Neuronal stem cell (in vitro differentiated cells): ENCODE measurements at regions not wholly inside any gene's neighbourhood (a gene's known extent, or its start where the extent isn't known, plus 50 kb on each side); places are given as distances from the start of the nearest gene placed in this dataset.
"Not testable (repeated sequence)": the region's sequence is repeated elsewhere in the genome, so short reads cannot be mapped to it uniquely, and the experiment has no call there.

Source experiments
- DNase-seq: peaks from one replicate; pipeline ENCODE4 v3.0.0-alpha.2; 2013; ENCODE audit warnings: low spot score
- H2AFZ ChIP-seq: one replicate; pipeline ENCODE4 v1.6.1; 2013; ENCODE audit warnings: mild to moderate bottlenecking, low read length, inconsistent platforms
- H2AK5ac ChIP-seq: 2 replicates; pipeline ENCODE4 v1.6.1; 2013; ENCODE audit warnings: low read depth, mild to moderate bottlenecking, inconsistent platforms, low read length, moderate library complexity, mixed read lengths
- H2BK120ac ChIP-seq: 2 replicates; pipeline ENCODE4 v1.6.1; 2013; ENCODE audit warnings: low read depth, mild to moderate bottlenecking, inconsistent platforms, low read length, moderate library complexity, mixed read lengths
- H2BK12ac ChIP-seq: one replicate; pipeline ENCODE4 v1.6.1; 2013; ENCODE audit warnings: low read length, inconsistent platforms
- H2BK15ac ChIP-seq: 2 replicates; pipeline ENCODE4 v1.6.1; 2013; ENCODE audit warnings: mild to moderate bottlenecking, low read length, inconsistent platforms, mixed read lengths
- H2BK5ac ChIP-seq: one replicate; pipeline ENCODE4 v1.6.1; 2013; ENCODE audit warnings: inconsistent platforms, mild to moderate bottlenecking, low read length, moderate library complexity
- H3K14ac ChIP-seq: one replicate; pipeline ENCODE4 v1.6.1; 2013; ENCODE audit warnings: low read length, inconsistent platforms
- H3K18ac ChIP-seq: 2 replicates; pipeline ENCODE4 v1.6.1; 2013; ENCODE audit warnings: low read length, inconsistent platforms
- H3K23ac ChIP-seq: 2 replicates; pipeline ENCODE4 v1.6.1; 2013; ENCODE audit warnings: low read depth, mild to moderate bottlenecking, mixed read lengths, low read length, inconsistent platforms; ENCODE audit not compliant: poor library complexity
- H3K27ac ChIP-seq: replicated peaks from 3 replicates; pipeline ENCODE4 v1.5.1; 2013; ENCODE audit warnings: low read length, inconsistent platforms
- H3K27me3 ChIP-seq, 3 experiments: 2 replicates each; pipeline ENCODE4 v1.6.1; 2013; ENCODE audit warnings: low read length in 3 of 3, mild to moderate bottlenecking in 2 of 3, inconsistent platforms in 1 of 3, low read depth in 1 of 3, mixed read lengths in 1 of 3, moderate library complexity in 1 of 3; ENCODE audit not compliant: control insufficient read depth in 3 of 3, insufficient read depth in 3 of 3
- H3K36me3 ChIP-seq, 2 donors: replicated peaks in 1 of 2; 2 replicates each; pipeline ENCODE4 v1.6.1; 2013; ENCODE audit warnings: low read length in 2 of 2; ENCODE audit not compliant: control insufficient read depth in 2 of 2, insufficient read depth in 2 of 2
- H3K4ac ChIP-seq: 2 replicates; pipeline ENCODE4 v1.6.1; 2013; ENCODE audit warnings: inconsistent platforms, mild to moderate bottlenecking, low read length, moderate library complexity
- H3K4me1 ChIP-seq, 2 donors: 1 replicate in 1 of 2; 2 replicates in 1 of 2; pipeline ENCODE4 v1.6.1; 2013; ENCODE audit warnings: low read length in 2 of 2, low read depth in 1 of 2; ENCODE audit not compliant: control insufficient read depth in 2 of 2, insufficient read depth in 1 of 2
- H3K4me2 ChIP-seq: one replicate; pipeline ENCODE4 v1.6.1; 2013; ENCODE audit warnings: mild to moderate bottlenecking, low read length, inconsistent platforms; ENCODE audit not compliant: insufficient read depth, poor library complexity, severe bottlenecking
- H3K4me3 ChIP-seq, 2 donors: 2 replicates each; pipeline ENCODE4 v1.5.1; 2013; ENCODE audit warnings: low read length in 2 of 2, mild to moderate bottlenecking in 2 of 2, inconsistent platforms in 1 of 2, moderate library complexity in 1 of 2
- H3K79me1 ChIP-seq: one replicate; pipeline ENCODE4 v1.6.1; 2013; ENCODE audit warnings: low read depth, mild to moderate bottlenecking, inconsistent platforms, low read length, moderate library complexity
- H3K9ac ChIP-seq: one replicate; pipeline ENCODE4 v1.6.1; 2013; ENCODE audit warnings: mild to moderate bottlenecking, low read depth, low read length, inconsistent platforms; ENCODE audit not compliant: poor library complexity
- H3K9me3 ChIP-seq, 2 donors: replicated peaks in 1 of 2; 2 replicates each; pipeline versions ENCODE3 to v1.6.1; 2013; ENCODE audit warnings: low read length in 2 of 2, mild to moderate bottlenecking in 2 of 2, inconsistent platforms in 1 of 2, low read depth in 1 of 2, mixed read lengths in 1 of 2, moderate library complexity in 1 of 2; ENCODE audit not compliant: control insufficient read depth in 2 of 2, insufficient read depth in 1 of 2
- H4K8ac ChIP-seq: one replicate; pipeline ENCODE4 v1.6.1; 2013; ENCODE audit warnings: low read depth, mild to moderate bottlenecking, inconsistent platforms, low read length, moderate library complexity
- H4K91ac ChIP-seq: one replicate; pipeline ENCODE4 v1.6.1; 2013; ENCODE audit warnings: low read length, low read depth, mild to moderate bottlenecking, inconsistent platforms; ENCODE audit not compliant: poor library complexity
- WGBS, 2 donors: extraction: QIAGEN DNeasy Blood & Tissue Kit; methylation state at CpG; one replicate each; pipeline ENCODE4 v1.1.7; 2013; ENCODE audit warnings: missing lambda C conversion rate in 2 of 2, mixed read lengths in 1 of 2; ENCODE audit not compliant: insufficient read length in 2 of 2, insufficient replicate concordance in 1 of 2; ENCODE audit errors: extremely low coverage in 2 of 2; 5-methylcytosine and 5-hydroxymethylcytosine counted together

- no peak for DNase-seq
- H3K4me2 ChIP-seq = no peak overlapping the region
- H3K4ac ChIP-seq = no peak overlapping the region
- no peak overlapping the region for H2AK5ac ChIP-seq
- no peaks in the 10 kb centered on the region for H3K4me1 ChIP-seq
- H3K14ac ChIP-seq = no peak overlapping the region
- H3K23ac ChIP-seq = no peak overlapping the region
- H3K9me3 ChIP-seq = no peaks in the 10 kb centered on the region
- H3K79me1 ChIP-seq = no peaks in the 10 kb centered on the region
- H3K27me3 ChIP-seq = no peaks in the 10 kb centered on the region
- no peak overlapping the region for H4K8ac ChIP-seq
- H3K36me3 ChIP-seq = no peaks in the 10 kb centered on the region
- no CpG with 5 or more reads among the region's 4 CpGs for WGBS, 2 donors
- no peak overlapping the region for H2AFZ ChIP-seq
- H3K27ac ChIP-seq = no peak overlapping the region
- H2BK12ac ChIP-seq = no peak overlapping the region
- H2BK15ac ChIP-seq = no peak overlapping the region
- no peak overlapping the region for H3K4me3 ChIP-seq
- H2BK120ac ChIP-seq = no peak overlapping the region
- H2BK5ac ChIP-seq = no peak overlapping the region
- H4K91ac ChIP-seq = no peak overlapping the region
- no peak overlapping the region for H3K18ac ChIP-seq
- no peak overlapping the region for H3K9ac ChIP-seq
Measured at GRCh38 chr1:221962385-221962784, 220.5 kb upstream of the DUSP10 start.

- H4K91ac ChIP-seq = no peak overlapping the region
- H2BK15ac ChIP-seq = no peak overlapping the region
- H3K4me2 ChIP-seq = no peak overlapping the region
- no peak overlapping the region for H4K8ac ChIP-seq
- no peak overlapping the region for H2BK120ac ChIP-seq
- no peaks in the 10 kb centered on the region for H3K9me3 ChIP-seq
- H3K14ac ChIP-seq = no peak overlapping the region
- H3K36me3 ChIP-seq = no peaks in the 10 kb centered on the region
- H2AK5ac ChIP-seq = no peak overlapping the region
- H2AFZ ChIP-seq = no peak overlapping the region
- no peak overlapping the region for H3K4me3 ChIP-seq
- H3K4me1 ChIP-seq = no peaks in the 10 kb centered on the region
- H2BK12ac ChIP-seq = no peak overlapping the region
- no peak overlapping the region for H3K23ac ChIP-seq
- H2BK5ac ChIP-seq = no peak overlapping the region
- H3K18ac ChIP-seq = no peak overlapping the region
- DNase-seq = no peak
- no peaks in the 10 kb centered on the region for H3K27me3 ChIP-seq
- no peaks in the 10 kb centered on the region for H3K79me1 ChIP-seq
- H3K9ac ChIP-seq = no peak overlapping the region
- no peak overlapping the region for H3K4ac ChIP-seq
- no peak overlapping the region for H3K27ac ChIP-seq
- no CpG with 5 or more reads among the region's 5 CpGs for WGBS, 2 donors
Measured at GRCh38 chr1:221961532-221962292, 219.8 kb upstream of the DUSP10 start.

- H3K4ac ChIP-seq, H4K91ac ChIP-seq, H3K9ac ChIP-seq, H2BK120ac ChIP-seq, H4K8ac ChIP-seq, H2BK15ac ChIP-seq, H3K4me3 ChIP-seq, H2BK5ac ChIP-seq, H3K79me1 ChIP-seq, H3K27ac ChIP-seq, H2AK5ac ChIP-seq, H2BK12ac ChIP-seq, H3K36me3 ChIP-seq, DNase-seq, H3K14ac ChIP-seq, H3K27me3 ChIP-seq, H2AFZ ChIP-seq, H3K4me2 ChIP-seq, H3K9me3 ChIP-seq, H3K4me1 ChIP-seq, H3K18ac ChIP-seq, H3K23ac ChIP-seq: not testable (repeated sequence)
- WGBS, 2 donors = no CpG with 5 or more reads among the region's 2 CpGs
Measured at GRCh38 chr1:221958161-221958562, 216.3 kb upstream of the DUSP10 start.

- H2AK5ac ChIP-seq, H2BK120ac ChIP-seq, H2BK5ac ChIP-seq, H3K27me3 ChIP-seq, H3K9me3 ChIP-seq, H3K14ac ChIP-seq, H2BK15ac ChIP-seq, H3K4ac ChIP-seq, H3K4me1 ChIP-seq, H3K4me3 ChIP-seq, H2BK12ac ChIP-seq, H3K9ac ChIP-seq, H3K79me1 ChIP-seq, H3K27ac ChIP-seq, H4K8ac ChIP-seq, H2AFZ ChIP-seq, DNase-seq, H4K91ac ChIP-seq, H3K4me2 ChIP-seq, H3K36me3 ChIP-seq, H3K18ac ChIP-seq, H3K23ac ChIP-seq: not testable (repeated sequence)
- WGBS, 2 donors = no CpG with 5 or more reads among the region's 3 CpGs
Measured at GRCh38 chr1:221957350-221957749, 215.5 kb upstream of the DUSP10 start.
